Skin epidermis (tissue), 12 donors: ENCODE measurements at regions not wholly inside any gene's neighbourhood (a gene's known extent, or its start where the extent isn't known, plus 50 kb on each side); places are given as distances from the start of the nearest gene placed in this dataset.
"Not testable (repeated sequence)": the region's sequence is repeated elsewhere in the genome, so short reads cannot be mapped to it uniquely, and the experiment has no call there.

Experiments used
- H3K27ac ChIP-seq, 21 experiments: fragments of 200-600 bp; sonication (generic) in 11 of 21; one replicate each; pipeline ENCODE4 v1.5.0; 2020; ENCODE audit warnings: mild to moderate bottlenecking in 3 of 21, inconsistent platforms in 2 of 21, moderate library complexity in 2 of 21
- H3K4me3 ChIP-seq, 7 experiments: fragments of 200-600 bp; sonication (generic) in 2 of 7; one replicate each; pipeline ENCODE4 v1.5.0; 2020; ENCODE audit warnings: inconsistent platforms in 2 of 7, mild to moderate bottlenecking in 2 of 7, moderate library complexity in 1 of 7

DNA sequence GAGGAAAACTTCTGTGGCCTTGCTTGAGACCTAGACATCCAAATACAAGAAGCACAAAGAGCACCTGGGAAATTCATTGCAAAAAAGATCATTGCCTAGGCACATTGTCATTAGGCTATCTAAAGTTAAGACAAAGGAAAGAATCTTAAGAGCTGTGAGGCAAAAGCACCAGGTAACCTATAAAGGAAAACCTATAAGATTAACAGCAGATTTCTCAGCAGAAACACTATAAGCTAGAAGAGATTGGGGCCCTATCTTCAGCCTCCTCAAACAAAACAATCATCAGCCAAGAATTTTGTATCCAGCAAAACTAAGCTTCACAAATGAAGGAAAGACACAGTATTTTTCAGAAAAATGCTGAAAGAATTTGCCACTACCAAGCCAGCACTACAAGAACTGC is 1003.3 kb downstream of the XPNPEP1 start:
- H3K4me3 ChIP-seq, H3K27ac ChIP-seq: not testable (repeated sequence)

DNA sequence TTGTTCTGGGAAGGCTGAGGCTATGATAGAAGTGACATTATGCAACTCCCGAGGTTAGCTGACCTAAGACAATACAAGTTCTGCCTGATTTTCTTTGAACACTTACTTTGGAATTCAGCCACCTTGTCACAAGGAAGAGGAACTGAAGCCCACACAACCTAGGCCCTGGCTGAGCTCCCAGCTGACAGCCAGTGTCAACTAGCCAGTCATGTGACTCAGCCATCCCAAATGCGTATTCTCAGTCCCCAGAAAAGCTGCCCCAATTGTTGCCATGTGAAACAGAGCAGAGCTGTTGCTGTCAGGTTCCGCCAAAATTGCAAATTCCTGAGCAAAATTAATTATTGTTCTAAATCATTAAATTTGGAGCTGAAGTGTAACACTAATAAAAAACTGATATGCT is 1010.0 kb downstream of the XPNPEP1 start:
- no peak overlapping the region for H3K27ac ChIP-seq
- no peak overlapping the region for H3K4me3 ChIP-seq

DNA sequence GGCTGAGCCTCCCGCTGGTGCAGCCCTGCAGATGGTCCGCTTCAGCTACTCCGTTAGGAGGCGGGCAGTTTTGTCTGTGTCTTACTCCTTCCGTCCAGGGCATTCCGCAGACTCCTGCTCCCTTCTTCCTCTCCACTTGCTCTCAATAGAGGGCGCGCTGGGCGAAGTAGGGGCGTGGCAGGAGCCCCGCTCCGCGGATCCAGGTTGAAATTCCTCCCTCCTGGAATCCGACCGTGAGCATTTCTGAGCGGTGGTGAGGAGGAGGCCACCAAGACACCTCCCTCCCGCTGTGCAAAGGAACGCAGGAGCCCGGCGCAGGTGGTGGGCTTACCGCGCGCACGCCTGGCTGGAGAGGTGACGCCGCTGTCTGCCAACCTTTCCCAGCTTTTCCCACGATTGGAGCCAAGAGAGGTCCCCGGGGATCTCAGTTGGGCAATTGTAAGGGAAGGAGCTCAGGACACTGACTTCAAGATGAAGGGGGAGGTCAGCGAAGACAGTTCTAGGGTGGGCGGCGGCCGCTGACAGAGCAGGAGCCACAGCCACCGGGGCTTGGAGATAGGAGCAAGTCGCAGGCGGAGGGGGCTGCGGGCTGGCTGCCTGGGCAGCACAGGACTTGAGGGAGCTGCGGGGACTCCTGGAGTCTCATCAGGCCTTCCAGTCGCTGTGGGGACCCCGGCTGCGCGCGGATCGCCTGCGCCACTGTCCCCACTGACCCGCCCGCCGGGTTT is 1011.3 kb downstream of the XPNPEP1 start:
- Histone ChIP-seq H3K27ac (no peak overlapping the region), H3K4me3 (peak overlapping the region in 3 of 7 experiments; percentile 7 to 20 (median 13))

DNA sequence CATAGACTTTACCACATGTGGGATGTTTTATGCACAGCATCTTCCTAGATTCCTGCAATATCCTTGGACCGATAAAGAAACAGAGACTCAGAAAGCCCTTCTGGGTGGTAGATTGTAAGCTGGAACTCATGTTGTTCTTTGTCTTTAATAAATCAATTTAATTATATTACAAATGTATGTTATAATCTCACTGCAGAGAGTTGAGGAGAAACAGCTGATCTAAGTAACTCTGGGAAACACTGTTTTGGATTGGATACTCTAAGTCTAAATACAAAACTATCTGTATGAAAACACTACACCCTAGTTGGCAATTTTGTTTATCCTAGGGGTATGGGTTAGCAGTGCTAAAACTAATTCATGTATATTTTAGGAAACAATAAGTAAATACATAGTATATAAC is 1015.2 kb downstream of the XPNPEP1 start:
- H3K27ac ChIP-seq = no peak overlapping the region
- no peak overlapping the region for H3K4me3 ChIP-seq

DNA sequence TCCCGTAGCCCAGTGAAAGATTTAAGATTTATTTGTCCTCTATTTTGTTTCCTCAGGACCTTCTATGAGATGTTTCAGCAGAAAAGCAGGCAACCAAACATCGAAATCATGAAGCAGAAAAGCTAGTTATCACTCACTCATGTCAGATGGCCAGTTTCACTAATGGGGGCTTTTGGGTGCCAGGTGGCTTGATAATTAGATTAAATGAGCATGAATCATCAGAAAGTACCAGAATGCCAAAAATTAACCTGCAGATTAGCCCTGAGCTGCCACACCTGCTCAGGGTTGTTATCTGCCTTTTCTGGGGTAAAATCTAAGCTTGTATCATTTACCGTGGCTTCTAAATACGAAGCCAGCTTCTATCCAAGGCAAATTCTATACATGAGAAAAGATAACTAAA is 1017.5 kb downstream of the XPNPEP1 start:
- Histone ChIP-seq H3K27ac (no peak overlapping the region), H3K4me3 (no peak overlapping the region)

DNA sequence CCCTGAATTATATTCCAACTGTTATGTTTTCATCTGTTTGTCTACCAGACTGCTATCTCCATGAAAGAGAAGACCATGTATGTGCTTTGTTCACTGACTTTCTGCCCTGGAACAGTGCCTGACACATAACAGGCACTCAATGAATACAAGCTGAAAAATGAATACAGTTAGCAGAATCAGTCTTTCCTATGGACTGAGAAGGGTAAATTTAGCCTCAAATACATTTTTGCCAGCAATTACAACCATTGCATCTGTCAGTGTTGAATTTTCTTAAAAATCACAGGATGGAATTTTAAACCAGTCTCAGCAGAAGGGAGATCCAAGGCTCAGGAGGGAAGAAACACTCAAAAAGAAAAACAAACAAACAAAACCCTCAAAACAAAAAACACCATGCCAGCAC is 1018.1 kb downstream of the XPNPEP1 start:
- H3K4me3 ChIP-seq = no peak overlapping the region
- no peak overlapping the region for H3K27ac ChIP-seq

DNA sequence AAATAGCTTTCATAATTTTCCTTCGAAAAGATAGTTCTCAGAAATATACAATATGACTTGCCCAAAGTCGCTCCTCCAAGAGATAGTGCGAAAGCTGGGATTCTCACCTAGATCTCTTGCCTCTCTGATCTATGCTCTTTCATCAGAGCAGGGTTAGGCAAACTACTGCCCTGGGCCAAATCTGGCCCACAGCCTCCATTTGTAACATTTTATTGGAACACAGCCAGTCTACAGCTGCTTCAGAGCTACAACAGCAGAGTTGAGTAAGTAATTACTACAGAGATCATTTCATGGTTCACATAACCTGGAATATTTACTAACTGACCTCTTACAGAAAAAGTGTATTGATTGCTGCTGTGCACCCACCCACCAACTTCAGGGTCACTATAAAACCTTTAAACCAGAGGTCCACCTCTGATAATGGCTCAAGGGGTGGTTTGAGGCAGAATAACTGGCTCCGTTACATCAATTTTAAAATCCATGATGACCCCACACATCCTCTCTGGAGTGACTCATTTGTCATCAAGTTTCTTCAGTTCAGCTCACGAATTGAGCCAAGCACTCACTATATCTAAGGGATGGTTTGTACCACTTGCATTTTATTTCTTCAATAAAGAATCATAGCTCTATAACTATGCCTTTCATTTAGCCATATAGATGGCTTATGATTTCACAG is 1019.0 kb downstream of the XPNPEP1 start:
- no peak overlapping the region for H3K4me3 ChIP-seq
- H3K27ac ChIP-seq = no peak overlapping the region

DNA sequence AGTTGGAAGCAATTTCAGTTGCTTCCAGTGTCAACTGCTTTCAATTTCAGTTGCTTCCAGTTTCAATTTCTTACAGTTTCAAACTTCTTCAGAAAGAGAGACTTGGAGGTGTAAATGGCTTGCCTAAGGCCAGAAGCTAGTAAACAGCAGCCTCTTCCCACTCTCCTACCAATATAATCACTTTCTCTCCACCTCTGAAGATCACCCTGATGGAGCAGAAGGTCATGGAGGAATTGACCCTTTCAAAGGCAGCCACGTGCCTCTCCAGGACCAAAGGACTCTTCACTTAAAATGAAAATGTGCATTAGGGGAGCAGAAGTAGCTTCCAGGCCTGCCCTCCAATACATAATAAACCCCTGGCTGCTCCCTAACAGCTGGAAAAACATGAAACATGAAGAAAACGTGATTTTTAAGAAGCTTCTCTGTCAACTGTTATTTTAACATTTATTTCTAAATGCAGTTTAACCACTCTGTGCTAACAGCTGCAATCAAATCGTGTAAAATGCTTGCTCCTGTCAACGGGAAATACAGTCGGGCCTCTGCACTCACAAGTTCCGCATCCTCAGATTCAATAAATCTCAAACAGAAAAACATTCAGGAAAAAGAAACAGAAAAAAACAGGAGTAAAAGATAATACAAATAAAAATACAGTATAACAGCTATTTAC is 1020.6 kb downstream of the XPNPEP1 start:
- H3K4me3 ChIP-seq = no peak overlapping the region
- H3K27ac ChIP-seq = no peak overlapping the region

DNA sequence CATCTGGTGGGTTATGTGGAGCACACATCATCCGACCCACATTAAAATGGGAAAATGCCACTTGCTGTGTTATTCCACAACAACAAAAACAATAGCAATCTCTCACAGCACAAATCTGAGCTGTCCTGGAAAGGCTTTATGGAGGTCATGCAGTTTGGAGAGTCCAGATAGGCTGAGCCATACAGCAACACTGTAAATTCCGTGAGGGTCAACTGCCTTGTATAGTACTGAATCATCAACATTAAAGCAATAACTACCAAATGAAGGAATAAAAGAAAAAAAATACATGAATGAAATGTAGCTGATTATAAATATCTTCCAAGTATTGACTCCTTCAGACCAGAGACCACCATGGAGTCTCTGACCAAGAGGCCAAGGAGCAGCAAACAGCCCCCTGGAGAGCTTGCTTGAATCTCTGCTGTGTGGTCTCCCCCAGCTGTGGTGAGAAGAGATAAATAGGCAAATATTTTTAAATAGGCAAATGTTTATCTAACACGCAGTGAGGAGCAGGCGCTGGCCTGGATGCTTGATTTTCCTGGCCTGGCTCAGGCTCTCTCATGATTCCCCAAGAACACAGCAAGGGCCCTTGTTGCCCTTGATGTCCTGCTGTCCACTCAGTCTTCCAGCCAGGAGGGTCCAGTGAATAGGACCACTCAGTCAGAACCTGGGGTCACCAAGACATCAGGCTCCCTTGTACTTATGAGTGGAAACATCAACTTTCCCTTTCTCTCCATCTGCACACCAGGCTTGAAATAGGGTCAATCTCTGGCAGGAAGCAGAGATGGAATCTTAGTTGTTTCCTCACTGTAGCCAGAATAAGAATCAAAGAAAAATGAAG is 1021.3 kb downstream of the XPNPEP1 start:
- H3K27ac ChIP-seq = no peak overlapping the region
- no peak overlapping the region for H3K4me3 ChIP-seq

DNA sequence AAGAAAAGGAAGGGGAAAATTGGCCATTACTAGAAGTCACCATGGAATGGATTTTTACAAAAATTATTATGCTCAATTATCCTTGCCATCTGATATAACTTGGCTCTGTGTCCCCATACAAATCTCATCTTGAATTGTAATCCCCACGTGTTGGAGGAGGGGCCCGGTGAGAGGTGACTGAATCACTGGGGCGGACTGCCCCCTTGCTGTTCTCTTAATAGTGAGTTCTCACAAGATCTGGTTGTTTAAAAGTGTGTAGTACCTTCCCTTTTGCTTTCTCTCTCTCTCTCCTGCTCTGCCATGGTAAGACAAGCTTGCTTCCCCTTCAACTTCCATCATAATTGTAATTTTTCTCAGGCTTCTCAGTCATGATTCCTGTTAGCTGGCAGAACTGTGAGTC is 1023.6 kb downstream of the XPNPEP1 start:
- no peak overlapping the region for H3K4me3 ChIP-seq
- no peak overlapping the region for H3K27ac ChIP-seq

DNA sequence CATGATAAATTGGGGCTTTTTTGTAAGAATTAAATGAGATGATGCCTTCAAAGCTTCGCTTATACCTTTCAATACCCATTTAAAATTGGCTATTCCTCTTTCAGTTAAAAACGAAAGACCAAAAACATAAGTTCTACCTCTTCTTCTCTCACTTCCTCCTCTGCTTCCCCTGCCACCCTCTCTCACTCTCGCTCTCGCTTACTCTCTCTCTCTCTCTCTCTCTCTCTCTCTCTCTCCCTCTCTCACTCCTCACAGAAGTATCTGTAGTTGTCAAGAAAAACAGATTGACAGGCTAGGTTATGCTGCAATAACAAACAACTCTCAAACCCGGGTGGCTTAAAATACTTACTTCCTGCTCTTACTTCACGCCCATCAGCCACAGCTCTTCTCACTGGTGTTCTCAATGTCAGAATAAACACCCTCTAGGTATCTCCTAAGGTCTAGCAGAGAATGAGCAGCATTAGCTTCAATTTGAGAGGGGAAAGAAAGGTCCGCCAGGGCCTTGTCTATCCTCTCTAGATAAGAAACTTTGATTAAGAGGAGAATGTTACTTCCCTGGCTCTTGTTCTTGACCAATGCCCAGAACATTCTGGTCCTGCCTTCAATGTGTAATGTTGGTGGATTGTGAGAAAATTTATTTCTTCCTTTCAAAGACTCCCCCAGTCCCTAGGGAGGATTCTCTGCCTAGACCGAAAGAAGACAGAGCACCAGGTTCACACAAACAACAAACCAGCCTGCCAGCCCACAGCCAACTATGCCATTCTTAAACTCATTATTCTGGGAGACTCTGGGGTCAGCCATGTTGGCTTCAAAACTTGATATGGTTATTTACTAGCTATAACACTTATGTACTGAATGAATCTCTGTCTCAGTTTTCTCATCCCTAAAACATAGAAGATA is 1028.7 kb downstream of the XPNPEP1 start:
- Histone ChIP-seq H3K4me3 (no peak overlapping the region), H3K27ac (no peak overlapping the region)

DNA sequence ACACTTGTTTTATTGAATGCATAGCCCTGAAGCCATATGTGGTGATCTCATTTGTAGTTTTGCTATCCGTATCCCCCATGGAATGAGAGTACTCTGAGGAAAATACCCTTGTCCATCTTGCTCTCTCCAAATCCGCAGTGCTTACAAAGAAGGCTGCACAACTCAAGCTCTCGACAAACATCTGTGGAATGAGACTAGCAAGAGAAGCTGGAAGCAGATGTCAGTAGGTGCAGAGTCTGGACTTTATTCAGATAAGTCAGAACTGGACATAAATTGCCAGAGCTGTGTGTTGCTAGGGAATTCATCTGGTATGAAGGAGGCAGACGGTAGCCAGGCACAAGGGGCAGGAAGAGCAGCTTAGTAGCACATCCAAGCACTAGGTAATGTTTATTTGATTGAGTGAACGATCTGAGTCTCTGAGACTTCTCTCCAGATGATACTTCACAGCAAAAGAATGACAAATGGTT is 1046.2 kb downstream of the XPNPEP1 start:
- H3K4me3 ChIP-seq = no peak overlapping the region

DNA sequence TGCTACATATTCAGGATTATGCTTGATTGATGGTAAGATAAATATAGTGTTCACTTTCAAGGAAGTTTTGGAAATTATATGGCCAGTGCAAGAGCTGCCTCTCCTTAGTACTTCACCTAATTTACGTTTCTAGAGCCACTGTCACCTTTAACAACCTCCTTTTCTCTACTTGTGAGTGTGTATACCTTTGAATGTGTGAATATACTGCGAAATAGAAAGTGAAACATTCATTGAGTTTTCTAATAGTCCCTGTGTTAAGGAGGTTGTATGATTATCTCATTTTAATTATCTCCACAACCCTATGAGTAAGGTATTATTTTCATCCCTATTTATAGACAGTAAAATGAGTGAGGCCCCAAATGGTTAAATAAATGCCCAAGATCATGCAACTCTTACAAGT is 1050.5 kb downstream of the XPNPEP1 start:
- Histone ChIP-seq H3K27ac (no peak overlapping the region), H3K4me3 (no peak overlapping the region)

More for the DNA sequence above, 1046.2 kb downstream of the XPNPEP1 start:
- no peak overlapping the region for H3K27ac ChIP-seq

DNA sequence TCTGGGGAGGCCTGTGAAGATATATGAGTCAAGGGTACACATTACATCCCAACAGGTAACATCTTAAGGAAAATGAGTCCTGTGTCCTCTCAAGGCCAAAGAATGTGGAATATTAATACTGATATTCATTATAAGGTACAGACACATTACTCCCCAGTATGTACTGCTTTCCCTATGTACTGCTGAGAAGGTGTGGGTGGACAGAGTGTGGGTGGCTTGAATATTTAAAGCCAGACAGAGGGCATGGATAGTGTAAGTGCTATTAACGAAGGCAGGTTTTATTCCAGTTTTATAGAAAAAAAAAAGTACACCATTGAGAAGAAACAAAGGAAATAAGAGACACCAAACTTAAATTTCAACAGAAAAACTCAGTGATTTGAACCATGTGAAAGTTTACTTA is 1054.4 kb downstream of the XPNPEP1 start:
- no peak overlapping the region for H3K27ac ChIP-seq
- H3K4me3 ChIP-seq = no peak overlapping the region

DNA sequence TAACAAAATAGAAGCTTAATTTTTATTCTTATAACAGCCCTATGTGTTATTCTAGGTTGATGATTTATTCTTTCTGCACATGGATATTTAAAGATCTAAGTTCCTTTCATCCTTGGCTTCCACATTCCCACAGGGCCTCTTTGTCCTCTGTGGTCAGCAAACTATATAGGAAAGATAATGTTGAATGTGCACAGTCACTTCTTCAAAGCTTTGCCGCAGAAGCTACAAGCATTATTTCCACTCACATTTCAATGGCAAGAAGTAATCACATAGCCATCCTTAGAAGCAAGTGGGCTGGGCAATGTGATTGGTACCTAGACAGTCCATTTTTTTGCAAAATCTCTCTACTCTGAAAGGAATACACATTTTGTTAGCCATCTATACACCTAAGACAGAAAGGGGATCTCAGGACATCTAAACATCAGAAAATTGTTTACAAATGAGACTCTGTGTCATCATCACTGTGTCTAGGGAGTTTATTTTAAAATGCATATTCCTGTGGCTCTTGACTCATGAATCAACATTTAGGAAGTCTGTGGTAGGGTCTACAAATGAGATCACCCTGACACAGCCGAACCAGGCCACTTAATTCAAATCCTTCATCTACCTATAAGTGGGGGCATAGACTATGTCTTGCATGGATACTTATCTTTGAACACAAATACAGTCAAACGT is 1060.5 kb downstream of the XPNPEP1 start:
- H3K27ac ChIP-seq = no peak overlapping the region
- no peak overlapping the region for H3K4me3 ChIP-seq

DNA sequence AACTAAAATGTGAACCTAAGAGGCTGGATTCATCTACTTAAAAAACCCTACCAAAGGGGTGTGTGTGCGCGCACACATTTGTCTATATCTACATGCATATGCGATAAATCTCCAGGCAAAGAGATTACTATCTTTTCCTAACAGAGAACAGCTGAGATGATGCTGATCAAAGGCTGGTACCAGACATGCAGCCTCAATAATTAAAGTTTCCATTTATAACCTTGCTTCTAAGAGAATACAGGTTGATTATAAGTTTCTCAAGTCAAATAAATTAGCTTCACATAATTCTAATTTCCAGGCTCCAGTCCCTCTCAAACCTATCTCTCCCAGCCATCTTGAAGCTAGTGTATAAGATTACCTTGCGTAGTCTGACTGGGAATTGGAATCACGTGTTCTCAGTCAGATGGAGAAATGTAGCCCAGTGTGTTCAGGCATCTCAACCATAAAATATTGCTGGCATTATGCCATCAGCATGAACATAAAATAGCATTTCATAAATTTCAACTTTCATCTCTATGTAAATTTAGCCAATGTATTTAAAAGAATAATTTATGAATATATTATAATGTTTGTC is 1062.0 kb downstream of the XPNPEP1 start:
- Histone ChIP-seq H3K4me3 (no peak overlapping the region), H3K27ac (no peak overlapping the region)

DNA sequence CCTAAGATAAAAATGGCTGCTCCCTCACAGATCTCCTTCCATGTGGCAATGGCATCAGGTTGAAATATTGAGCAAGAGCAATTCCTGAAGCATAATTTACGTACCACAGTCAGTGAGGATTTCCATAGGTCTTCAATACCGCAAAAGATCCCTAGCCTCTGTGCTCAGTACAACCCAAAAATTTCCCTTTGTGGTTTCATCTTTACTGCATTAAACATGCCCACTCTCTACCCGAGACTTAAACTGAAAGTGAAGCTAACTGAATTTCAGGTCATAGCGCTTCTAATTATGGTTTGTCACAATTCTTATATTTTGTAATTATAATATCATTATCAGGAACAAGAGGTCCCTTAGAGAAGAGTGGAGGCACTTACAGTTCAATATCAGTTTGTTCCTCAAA is 1071.1 kb downstream of the XPNPEP1 start:
- no peak overlapping the region for H3K4me3 ChIP-seq
- H3K27ac ChIP-seq = no peak overlapping the region

DNA sequence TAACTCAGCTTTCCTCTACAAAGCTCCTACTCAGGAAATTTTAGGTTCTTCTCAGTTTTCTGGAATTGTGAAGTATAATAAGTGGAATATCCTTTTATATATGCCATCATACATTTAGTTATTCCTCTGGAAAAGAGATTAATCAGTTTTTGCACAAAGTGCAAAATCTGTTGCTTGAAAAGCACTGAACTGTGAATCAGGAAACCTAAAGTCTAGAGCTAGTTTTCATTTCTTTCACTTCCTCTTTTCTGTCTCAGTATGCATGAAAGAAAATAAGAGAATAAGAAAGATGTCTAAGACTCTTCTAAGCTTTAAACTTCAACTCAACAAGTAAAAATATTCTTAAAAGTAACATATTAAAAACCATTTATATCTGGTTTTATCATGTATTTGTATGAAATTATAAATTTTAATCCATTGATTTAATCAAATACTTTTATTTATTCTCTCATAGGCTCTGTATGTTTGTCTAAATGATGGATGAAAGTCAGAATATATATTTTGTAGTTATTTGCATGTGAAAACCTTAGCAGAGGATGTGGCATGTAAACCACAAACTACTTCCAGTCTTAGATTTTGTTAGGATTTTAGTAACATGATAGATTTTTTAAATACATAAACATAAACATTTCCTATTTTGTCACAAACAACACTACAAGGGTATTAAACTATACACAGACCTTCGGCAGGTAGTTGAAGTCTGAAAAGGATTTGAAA is 1073.0 kb downstream of the XPNPEP1 start:
- Histone ChIP-seq H3K27ac (no peak overlapping the region), H3K4me3 (no peak overlapping the region)
